ENCODE measurements at regions not wholly inside any gene's neighbourhood (a gene's known extent, or its start where the extent isn't known, plus 50 kb on each side); places are given as distances from the start of the nearest gene placed in this dataset.

DNA sequence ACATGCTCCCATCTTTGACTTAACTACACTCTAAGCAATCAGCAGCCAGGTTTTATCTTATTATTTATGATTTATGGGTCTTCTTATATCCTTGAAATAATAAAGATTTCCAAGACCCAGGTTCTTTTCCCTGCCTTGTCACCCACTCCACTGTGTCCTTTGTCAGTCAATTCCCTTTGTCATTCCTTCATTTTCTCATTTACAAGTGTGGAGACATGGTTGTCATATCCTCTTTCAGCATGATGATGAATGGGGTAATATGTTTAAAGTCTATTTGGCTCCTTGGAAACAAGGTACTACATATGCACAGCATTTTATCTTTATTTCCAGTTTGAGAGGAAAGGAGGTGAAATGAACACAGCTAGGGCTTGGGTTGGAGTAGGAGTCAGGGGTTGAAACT, 521.8 kb downstream of the LMO7 start:
- no peak for DNase-seq

DNA sequence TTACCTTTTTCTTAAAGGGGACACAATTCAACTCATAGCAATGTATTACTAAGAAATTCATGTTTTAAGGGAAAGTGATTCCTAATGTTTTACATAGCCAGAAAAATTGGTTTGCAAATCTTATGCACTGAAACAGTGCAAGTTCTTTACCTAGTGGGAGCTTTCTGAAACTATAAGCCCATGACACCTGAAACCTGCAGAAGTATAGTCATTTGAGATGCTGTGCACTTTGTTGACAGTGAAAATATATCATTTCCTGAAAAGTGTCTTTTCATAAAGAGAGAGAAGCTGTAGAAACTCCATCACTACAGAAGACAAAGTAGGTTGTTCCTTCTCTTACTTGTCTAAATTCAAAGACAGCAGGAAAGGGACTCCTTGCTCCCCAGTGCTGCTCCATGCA, 517.1 kb downstream of the LMO7 start:
- DNase-seq: no peak

DNA sequence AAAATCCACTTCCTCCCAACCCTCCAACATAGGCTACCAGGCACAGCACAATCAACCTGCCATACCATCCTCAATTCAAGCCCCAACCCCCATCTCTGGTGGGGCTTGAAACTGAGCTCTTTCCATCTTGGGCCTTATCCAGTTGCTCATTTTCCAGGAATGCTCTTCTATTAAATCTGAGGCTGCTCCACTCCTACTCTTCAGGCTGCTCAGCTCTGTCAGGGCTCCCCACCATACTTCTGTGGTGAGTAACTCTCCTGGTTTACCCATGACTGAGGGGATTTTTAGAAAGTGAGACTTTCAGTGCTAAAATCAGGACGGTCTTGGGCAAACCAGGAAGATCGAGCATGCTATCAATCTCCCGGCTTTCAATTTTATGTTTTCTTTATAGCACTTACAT, 512.8 kb downstream of the LMO7 start:
- no peak for DNase-seq

DNA sequence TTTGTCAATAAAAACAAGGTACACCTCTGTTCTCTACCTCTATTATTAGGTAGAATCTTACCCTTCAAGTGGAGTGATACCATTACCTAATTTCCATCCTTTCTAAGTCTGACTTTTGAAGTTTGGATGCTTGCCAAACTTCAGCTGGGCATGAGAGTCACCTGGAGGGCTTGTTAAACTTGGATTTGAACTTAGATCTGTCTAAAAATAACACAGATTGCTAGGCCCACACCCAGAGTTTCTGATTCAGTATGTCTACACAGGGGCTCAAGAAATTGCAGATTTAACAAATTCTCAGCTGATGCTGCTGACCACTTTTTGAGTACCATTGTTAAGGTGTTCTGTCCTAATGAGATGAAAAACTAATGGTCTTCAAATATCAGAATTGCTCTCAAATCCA, 512.2 kb downstream of the LMO7 start:
- DNase-seq: no peak

DNA sequence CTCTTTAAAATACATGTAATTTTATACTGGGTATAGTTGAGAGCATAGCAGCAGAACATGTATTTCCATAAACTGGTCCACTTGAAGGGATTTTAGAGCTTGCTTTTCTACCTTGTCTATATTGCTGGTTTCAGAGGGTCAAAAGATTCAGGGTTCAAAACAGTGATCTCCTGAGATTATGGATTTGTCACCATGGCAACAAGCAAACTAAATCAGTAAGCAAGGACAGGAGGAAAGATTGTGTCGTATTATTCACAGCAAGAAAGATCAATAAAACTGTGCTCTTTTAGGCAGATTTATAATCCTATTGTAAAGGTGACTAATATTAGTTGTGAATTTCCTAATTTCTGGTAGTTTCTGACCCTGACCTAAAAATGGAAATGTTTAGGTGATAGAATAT, 496.4 kb downstream of the LMO7 start:
- DNase-seq: no peak

DNA sequence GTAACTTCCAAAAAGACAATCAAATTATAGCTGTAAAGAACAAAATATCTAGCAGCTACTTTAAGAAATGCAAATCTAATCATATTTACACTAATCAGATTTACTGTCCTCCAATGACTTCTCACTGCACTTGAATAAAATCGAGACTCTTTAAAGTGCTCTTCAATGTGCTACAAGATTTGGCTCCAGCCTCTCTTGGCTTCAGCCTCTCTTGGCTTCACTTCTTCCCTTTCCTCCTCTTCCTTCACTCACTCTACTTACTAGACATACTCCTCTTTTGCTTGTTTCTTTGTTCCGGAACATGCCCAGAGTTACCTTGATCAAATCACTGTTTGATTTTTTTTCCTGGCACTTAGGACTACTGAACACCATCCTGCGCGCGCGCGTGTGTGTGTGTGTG, 495.4 kb downstream of the LMO7 start:
- no peak for DNase-seq

DNA sequence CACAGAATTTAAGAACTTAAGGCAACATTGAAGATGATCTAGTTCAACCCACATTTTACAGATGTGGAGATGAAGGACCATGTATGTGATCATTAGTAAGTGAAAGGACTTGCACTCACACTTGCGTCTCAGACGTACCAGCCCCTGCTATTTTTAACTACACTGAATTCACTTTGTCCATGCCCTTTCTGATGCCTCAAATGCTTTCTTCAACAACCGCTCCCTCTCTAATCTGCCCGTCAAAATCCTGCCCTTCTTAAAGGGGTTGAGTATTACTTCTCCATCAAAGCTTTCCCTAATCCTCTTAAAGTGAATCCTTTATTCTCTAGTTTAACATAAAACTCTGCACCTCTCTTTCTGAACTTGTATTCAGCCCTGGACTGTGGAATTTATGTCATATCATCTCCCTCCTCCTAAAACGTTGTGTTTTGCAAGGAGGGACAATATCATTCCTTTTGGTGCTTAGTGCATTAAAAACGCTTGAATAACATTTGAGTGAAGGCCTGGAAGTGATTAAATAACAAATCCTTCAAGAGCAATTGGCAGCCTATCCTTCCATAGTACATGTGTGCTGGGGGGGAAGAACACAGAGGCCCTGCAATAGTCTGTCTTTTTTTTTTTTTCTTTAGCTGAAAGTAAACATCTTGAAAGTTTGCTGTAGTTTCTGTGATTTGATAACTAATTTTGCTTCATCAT, 493.3 kb downstream of the LMO7 start:
- DNase-seq: no peak

DNA sequence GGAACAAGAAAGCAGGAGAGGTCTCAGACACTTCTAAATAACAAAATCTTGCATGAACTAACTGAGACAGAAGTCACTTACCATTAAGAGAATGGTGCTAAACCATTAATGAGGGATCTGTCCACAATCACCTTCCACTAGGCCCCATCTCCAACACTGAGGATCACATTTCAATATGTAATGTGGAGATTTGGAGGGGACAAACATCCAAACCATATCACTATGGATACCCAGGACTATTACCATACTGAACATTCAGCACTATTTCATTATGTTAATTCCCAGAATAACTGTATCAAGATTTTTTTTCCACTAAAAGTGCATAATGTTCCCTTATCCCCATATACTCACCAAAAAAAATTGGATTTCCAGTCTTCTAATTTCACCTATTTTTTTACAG, 491.8 kb downstream of the LMO7 start:
- no peak for DNase-seq

DNA sequence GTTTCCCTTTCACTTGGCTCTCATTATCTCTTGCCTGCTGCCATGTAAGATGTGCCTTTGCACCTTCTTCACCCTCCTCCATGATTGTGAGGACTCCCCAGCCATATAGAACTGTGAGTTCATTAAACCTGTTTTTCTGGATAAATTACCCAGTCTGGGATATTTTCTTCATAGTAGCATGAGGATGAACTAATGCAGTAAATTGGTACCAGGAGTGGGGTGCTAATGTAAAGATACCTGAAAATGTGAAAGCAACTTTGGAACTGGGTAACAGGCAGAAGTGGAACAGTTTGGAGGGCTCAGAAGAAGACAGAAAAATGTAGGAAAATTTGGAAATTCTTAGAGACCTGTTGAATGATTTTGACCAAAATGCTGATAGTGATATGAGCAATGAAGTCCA, 487.4 kb downstream of the LMO7 start:
- no peak for DNase-seq

DNA sequence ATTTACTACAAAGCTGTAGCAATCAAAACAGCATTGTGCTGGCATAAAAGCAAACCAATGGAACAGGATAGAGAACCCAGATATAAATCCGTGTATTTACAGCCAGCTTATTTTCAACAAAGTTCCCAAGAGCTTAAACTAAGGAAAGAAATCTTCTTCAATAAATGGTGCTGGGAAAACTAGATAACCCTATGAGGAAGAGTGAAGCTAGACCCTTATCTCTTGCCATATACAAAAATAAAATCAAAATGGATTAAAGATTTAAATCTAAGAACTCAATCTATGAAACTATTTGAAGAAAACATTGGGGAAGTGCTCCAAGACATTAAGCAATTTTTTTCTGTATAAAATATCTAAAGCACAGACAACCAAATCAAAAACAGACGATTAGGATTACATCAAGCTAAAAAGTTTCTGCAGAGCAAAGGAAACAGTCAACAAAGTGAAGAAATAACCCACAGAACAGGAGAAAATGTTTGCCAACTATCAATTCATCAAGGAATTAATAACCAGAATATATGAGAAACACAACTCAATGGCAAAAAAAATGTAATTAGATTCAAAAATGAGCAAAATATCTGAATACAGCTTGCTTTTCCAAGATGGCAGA, 480.7 kb downstream of the LMO7 start:
- DNase-seq: no peak

DNA sequence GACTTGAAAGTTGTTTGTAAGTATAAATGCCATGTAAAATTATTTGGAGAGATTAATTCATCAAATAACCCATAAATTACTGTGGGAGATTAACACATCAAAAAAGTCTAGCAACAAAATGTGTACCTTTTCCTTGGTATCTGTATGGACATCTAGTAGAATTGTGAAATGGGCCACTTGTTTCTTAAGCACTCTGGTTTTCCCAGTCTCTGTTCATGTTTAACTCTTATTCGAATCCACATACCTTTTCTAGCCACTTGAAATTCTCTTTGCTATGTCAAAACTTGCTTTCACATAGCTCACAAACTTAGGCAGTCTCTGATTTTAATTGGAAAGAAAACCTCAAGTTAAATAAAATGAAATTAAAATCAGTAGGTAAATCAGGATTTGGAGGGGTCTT, 470.6 kb downstream of the LMO7 start:
- no peak for DNase-seq

DNA sequence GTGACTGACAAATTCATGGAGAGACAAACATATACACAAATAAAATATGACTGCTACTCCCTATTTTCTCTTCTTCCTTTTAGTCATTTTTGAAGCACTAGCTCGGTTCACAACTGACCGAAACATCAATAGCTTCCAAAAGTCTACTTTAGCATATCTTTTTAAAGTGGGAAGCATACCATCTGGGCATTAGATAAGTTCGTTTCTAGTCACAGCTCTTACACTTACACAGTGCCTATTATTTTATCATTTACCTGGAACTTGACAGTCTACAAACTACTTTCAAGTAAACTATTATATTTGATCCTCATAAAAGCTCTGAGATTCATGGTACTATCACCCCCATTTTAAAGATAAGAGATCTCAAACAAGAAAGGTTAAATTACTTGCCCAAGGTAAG, 458.5 kb downstream of the LMO7 start:
- no peak for DNase-seq

DNA sequence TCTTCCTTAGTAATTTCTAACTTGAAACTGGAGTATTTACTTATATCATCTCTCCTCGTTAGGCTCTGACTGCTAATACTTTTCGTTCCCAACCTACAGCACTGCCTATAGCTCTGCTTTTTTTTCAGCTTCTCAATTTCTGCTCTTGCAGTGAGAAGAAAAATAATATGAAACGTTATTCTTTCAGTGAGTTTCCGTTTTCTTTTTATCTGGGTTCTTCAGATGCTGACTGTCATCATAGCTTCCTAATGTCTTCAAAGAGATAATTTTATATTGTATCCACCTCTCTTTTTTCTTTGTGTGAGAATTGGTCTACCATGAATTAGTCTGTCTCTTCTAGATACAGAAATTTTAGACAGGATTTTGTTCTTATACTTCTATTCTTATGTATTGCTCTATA, 454.9 kb downstream of the LMO7 start:
- DNase-seq: no peak

DNA sequence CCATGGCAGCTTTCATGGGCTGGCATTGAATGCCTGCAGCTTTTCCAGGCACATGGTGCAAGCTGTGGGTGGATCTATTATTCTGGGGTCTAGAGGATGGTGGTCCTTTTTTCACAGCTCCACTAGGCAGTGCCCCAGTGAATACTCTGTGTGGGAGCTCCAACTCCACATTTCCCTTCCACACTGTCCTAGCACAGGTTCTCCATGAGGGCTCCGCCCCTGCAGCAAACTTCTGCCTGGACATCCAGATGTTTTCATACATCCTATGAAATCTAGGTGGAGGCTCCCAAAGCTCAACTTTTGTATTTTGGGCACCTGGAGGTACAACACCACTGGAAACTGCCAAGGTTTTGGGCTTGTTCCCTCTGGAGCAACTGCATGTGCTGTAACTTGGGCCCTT, 450.6 kb downstream of the LMO7 start:
- DNase-seq: no peak

DNA sequence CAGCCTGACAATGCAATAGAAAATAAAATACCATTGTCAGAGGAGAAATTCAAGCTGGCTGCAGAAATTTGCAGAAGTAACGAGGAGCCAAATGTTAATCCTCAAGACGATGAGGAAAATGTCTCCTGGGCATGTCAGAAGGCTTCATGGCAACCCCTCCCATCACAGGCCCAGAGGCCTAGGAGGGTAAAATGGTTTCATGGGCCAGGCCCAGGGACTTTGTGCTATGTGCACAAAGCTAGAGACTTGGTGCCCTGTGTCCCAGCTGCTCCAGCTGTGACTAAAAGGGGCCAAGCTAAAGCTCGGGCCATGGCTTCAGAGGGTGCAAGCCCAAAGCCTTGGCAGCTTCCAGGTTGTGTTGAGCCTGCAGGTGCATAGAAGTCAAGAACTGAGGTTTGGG, 431.7 kb downstream of the LMO7 start:
- no peak for DNase-seq

DNA sequence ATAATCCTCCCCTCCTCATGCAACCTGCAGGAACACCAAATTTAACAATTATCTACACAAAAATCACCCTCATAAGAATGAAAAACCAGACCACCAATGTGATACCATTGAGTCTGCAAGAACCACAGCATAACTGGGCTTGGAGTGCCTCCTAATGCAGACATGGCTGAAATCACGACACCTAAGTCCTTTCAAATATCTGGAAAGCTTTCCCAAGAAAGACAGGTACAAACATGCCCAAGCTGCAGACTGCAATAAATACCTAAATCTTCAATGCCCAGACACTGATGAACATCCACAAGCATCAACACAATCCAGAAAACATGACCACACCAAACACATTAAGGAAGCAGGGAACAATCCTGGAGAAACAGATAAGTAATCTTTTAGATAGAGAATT, 417.1 kb downstream of the LMO7 start:
- no peak for DNase-seq

DNA sequence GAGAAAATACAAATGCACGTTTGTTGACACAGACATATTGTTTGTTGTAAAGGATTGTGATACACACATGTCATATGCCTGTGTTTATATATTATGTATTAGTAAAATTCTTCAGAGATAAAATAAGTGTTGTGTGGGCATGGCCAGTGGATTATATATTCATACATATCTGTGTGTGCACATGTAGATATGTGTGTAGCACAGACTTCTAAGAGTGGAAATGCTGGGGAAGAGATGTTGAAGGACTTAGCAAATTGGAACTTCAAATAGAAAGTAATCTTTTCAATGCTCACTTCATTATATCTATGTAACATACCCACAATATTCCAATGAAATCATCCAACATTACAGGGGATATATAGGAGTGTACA, 413.2 kb downstream of the LMO7 start:
- DNase-seq: no peak

DNA sequence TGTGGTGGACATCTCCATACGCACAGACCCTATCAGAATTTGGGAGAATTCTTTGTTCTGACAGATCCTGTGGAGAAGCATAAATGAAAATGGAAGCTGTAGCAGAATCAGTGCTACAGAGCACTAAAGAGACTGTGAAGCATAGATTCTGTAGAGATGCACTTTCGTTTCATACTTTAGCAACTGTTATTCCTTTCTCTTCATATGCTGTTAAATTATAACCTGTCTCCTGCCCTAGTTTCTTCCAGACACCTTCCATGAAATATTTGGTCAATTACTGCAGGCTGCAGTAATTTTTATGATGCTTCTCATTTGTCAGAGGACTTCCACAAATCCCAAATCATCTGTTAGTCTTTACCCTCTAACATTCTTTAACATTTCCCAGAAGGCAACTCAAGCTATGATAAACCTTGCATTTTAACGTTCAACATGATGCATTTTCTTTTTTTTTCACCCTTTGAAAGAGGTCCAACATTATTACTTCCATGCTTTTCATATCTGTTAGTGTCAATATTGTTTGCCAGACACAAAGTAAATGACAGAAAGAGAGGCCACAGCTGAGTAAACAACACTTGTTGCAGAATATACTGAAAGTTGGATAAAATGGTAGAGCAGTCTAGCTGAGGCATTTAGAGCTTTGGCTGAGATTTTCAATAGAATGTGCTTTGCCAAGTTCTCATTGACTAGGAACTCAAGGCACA, 412.7 kb downstream of the LMO7 start:
- DNase-seq: peak; percentile 17 to 42

DNA sequence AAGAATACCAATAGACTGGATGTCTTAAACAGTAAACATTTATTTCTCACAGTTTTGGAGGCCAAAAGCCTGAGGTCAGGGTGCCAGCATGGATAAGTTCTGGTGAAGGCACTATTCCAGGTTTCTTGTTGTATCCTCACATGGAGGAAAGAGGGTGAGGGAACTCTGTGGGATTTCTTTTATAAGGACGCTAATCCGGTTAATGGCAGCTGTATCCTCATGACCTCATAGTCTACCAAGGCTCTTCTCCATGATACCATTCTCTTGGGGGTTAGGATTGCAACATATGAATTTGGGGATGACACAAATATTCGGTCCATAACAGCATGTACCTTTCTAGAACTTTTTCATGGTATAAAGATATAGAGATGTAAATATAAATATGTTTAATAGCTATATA, 412.0 kb downstream of the LMO7 start:
- no peak for DNase-seq

DNA sequence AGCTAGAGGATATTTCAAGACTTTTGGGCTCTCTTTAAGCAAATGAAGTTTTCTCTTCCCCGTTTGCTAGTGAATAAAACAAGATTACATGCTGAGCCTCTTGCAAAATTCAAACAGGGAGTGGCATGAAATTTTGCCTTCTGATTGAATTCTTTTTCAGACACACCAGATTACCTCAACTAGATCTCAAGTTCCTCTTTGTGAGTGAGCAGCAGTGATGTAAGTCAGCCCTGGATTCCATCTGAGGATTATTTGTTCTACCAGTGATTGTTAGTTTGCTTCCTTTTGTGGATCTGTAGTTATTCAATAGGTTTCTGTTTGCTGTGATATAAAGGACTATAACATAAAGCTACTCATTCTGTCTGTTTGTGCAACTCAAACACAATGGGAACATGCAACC, 407.7 kb downstream of the LMO7 start:
- DNase-seq: peak; percentile 8 to 30

DNA sequence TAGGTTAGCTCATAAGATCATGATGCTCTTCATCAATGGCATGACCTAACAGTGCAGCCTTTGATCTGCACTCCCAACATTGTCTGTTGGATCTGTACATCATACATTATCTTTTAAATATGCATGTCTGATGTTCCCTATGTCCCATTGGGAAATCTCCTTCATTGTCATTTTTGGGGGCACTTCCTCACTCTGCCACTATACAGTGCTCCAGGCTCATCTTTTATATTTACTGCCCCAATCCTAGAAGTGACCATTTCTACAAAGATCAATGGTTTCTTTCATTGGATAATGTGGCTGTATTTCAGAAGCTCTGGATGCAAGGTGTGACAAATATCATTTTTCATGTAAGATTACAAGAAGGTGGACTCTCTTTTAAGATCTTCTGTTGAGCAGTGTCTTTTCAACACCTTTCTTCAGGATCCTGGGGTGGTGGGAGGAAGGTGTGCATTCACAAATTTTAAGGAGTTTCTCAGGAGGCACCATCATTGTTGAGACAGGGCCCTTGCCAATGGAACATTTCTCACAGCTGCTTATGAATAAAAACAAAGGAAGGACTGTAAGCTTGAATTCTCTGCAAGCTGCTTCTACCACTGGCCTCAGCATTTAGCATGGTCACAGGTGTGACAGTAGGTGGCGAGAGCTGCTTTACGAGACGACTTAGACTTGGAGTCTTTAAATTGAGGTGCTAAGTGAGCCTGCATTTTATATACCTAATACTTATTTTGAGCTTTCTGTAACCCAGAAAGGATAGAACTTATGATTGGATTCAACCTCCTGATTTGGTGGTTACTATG, 403.0 kb downstream of the LMO7 start:
- DNase-seq: no peak

DNA sequence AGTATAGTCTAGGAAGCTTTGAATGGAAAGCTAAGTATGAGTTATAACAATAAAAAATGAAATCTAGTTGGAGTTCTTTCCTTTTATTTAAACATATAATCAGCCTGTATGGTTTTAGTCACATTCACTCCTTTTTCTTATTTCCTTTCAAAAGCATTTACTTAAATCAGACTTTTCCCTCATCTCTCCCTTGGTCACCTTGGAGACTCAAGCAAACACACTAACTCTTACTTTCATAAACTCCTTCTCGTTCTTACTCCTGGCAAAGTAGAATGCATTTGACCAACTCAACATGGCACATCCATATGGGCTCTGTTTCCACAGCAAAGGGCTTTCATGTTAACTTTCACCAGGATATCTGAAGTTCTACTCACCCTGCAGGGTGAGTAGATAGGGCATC, 400.0 kb downstream of the LMO7 start:
- no peak for DNase-seq

DNA sequence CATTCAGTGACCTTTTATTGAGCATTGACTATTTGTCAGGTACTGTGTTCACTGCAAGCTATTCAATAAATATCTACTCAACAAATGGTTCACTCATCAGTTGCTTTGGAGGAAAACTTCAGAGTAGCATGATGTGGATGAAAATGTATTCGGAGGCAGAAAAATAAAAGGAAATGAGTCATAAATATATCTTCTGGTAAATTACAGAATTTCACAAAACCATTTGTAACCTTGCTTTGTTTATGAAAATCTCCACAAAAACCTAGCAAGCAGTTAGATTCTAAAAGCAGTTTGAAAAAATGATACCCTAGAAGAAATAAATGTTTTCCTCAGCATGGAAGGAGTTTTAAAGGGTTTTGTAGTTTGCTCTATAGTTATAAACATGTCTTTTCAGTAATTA, 399.6 kb downstream of the LMO7 start:
- no peak for DNase-seq

DNA sequence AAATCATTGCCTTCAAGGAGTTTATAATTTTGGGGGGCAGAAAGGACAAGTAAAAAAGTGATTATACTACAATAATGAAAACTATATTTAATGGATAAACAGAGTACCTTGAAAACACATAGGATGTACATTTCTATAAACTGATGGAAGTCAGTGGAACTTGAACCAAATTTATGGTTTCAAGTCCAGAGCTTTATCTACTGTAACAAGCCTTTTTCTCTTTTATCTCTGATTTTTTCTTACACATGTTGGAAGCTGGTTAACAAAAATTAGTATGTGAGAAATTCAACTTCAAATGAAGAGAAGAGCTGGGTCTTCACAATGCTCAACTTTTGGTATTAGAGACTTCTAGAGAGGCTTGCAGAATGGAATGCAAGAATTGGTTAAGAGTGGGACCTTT, 393.6 kb downstream of the LMO7 start:
- DNase-seq: no peak
